NOMO-1 treated with dmso at 0.1 percent for 144 hours (cell line): ENCODE measurements at regions not wholly inside any gene's neighbourhood (a gene's known extent, or its start where the extent isn't known, plus 50 kb on each side); places are given as distances from the start of the nearest gene placed in this dataset.
A peak's percentile ranks its signal among the peaks of the same experiment; 100 is the strongest.

Experiments used
- DNase-seq: peaks from one replicate; lab custom pipeline; 2025; ENCODE audit not compliant: unreplicated experiment; lab: John Stamatoyannopoulos, UW

DNA sequence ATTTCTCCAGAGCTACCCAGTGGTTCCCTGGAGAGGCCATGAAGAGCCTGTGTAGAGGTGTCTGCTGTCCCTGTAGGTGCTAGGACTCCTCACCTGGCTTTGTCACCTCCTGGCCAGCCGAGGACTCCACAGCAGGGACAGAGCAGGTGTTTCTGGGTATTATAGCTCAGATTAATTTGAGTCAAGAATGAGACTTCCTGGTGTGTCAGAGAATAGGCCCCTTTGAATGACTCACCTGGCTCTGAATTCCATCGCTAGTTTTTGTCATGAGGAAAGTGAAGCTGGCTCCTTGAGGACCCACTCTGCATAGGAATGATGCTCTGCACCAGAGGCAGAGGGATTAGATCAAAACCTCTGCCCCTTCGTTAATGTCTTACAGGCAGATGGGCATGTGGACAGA lies 167.5 kb upstream of the TOPAZ1 start:
- no peak for DNase-seq

DNA sequence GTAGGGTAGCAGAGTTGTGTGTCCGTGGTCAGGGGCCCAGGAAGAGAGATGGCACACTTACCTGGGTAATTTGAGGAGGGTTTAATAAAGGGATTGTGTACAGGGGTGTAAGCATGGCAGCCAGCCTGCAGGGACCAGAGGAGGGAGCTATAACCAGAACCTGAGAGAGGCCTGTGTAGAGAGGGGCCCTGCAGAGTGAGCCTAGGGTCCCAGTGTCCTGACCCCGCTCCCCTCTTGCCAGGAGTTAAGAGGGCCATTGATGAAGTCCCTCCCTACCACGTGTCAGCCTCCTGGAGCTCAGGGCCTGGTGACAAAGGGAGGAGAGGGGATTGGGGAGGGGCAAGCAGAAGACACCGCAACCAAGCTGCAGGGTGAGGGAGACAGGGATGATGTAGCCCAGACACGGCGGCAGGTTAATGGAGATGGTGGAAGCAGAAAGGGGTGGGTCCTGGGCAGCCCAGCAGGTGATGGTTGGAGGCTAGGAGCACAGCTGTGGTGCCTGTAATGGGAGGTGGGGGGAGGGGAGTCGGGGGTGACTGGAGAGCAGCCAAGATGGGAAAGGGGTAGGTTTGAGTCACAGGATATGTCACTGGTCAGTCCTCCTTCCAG lies 165.4 kb upstream of the TOPAZ1 start:
- DNase-seq = no peak

DNA sequence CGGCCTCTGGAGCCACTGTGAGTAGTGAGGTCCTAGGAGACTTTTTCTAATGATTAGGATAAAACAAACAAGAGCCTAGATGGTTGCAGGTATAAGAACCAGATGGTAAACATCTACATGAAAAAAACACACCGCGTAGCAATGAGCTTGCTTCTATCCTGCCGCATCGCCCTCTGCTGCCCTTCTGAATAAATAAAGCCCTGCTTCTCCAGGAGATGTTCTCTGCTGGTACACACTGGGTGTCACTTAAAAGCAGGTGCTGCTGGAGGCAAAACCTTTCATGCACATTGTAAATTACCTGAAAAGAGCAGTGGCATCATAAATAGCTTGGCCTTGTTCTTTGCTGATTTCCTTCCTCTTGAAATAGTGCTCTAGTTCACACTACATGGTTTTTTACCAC lies 164.4 kb upstream of the TOPAZ1 start:
- DNase-seq = no peak

DNA sequence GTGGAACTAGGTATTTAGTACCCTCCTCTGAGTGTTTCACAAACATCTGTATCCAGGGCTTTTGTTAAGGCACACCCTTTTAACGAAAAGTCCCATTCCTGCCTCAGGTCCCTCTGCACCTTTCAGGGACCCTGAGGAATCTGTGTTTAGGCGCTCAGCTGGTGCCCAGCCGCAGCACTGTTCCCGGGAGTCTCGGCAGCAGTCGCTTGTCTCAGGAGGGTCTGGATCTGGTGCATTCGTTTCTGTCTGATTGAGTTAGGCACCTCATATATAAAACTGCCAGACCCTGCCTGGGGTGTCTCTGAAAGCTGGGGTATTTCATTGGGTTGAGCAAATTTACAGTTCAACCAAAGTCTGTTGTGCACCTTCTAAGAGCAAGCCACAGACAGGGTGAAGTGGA lies 162.8 kb upstream of the TOPAZ1 start:
- DNase-seq = no peak

DNA sequence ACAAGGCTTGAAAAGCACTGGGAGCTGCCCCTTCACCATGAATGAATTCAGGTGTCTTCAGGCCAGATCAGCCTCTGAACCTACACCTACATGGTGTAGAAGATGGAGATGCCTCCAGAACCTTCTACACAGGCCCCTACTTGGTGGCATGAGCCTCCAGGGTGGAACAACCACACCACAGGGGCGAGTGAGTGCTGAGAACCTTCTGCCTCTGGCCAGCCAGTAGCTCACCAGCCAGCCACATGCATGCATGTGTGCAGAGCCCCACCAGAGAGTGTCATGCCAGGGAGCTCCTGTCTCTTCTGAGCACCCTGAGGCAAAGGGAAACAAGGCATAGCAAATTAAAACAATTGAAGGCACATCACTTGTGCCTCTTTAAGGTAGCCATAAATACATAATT lies 161.8 kb upstream of the TOPAZ1 start:
- DNase-seq = no peak

DNA sequence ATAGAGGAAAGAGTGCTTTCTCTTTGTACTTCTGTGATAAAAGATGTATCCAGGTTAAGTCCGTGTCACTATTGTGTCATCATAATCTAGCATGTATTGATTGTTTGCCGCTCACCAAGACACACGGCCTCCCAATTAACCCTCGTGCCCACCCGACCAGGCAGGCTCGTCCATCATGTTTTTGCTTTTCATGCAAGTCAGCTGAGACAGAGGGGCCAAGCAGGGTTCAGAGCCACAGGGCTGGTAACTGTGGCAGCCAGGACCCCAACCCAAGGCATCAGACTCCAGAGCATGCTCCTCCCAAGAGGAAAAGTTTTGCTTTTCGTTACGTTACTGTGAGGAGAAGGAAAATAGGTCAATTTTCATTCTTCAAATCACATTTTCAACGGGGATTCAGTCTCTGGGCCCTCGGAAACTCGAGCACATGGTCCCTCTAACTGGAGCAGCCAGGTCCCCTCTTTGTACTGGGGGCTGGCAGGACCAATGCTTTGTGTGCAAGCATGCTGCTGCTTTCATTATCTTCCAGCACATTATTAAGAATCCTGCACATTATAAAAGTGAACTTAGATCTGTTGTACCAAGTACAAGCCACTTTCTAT lies 161.1 kb upstream of the TOPAZ1 start:
- DNase-seq = no peak

DNA sequence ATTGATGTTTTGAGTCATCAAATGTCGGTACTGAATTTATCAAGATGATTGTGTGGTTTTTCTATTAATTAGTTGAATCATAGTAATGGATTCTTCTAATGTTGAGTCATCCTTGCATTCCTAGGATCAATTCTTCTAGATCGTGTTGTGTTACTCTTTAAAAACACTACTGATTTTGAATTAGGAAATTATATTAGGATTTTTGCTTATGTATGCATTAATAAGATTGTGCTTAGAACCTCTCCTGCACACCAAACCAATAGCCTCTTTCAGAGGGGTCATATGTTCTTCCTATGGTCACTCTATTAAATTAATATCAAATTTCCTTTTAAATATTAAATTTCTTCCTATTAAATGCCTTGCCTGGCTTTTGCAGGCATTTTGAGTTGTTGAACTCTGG lies 151.7 kb upstream of the TOPAZ1 start:
- no peak for DNase-seq

DNA sequence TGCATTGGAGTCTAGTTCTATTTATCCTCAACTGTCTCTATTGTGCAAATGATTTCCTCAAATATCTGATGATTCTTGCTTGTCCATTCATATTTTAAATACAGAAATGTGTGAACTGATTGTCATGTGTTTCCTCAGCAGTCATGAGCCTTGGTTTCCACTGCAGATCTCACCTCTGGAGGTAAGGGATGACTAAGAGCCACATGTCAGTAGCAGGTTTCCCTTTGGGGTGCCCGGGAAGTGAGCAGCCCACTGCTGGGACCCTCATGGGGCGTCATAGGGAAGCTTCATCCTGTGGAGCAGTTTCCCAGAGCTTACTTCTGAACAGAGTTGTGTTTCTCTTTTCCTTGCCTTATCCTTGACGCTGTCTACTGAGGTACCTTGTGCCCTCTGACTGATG lies 149.2 kb upstream of the TOPAZ1 start:
- no peak for DNase-seq

DNA sequence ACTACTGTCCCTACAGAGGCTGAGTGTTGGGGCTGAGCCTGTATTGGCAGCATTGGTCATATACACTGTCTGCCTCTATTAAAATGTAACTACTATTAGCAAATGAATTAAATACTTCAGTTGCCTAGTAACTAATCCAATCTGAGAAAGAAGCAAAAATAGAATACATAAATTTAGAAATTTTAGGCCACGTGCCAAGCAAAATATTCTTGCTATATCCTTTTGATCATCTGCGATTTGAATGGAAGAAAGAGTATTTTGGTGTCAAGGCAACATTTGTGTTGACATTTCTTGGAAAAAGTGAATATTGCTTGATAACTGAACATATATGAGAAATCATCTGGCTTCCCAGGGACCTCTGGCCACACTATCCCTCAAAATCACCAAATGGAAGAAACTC lies 148.2 kb upstream of the TOPAZ1 start:
- DNase-seq = no peak

DNA sequence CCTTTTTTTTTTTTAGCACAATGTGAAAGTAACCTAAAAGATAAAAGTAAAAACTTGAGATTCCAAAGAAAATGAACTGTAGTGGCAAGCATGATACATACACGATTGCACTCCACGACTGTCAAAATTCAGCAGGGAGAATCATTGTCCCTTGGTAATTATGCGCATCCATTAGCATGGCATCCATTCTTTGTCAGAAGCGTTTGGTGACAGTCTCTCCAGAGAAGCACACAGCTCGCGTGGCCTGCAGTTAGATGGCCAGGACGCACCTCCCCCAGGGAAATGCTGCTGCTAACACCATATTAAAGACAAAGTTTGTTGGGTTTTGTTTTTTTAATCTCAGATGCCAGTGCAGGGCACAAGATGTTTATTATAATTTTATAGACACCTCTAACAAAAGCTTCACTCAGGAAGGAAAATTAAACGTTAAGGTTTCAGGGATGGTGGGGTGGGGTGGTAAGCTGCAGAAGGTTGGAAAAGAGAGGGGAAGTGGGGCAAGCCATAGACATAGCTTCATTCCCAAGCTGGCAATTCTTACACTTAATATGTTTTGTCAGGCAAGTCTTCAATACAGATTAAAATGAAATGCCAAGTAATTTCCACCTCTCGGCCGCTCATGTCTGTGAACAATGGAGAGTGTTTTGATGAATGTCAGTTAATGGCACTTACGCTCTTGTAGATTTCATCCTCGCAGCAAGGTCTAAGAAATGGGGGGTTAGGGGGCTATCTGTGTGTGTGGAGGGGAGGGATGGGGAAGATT lies 142.8 kb upstream of the TOPAZ1 start:
- DNase-seq = no peak

DNA sequence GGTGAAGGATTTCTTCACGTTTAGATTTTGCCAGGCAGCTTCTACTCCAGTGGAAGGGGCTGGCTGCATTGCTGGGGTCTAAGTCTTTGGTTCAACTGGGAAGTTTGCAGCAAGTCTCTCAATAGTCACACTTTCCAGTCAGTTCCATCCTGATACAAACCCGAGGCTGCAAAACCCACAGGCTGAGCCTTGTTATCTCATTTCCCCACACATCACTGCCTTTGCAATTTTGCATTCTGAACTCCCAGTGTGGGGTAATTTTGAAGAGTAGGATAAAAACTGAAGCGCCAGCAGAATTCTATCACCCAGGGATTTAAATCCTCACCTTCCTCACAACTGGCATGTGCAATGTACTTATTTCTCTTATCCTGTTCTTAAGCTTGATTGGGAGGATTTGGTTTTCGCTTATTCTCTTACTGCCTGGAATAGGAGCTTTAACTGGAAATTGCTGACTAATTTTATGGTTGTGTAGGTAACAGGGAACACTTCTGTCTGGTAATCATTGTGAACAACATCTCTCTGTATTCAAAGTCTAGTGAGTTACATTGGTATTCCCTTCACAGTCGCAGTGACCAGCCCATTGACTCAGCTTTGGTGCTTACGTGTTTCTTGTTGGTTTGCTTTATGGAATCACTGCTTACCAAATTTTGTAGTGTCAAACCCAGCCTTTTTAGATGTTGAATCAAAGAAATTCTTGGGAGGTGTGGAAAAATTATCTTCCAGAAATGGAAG lies 142.0 kb upstream of the TOPAZ1 start:
- no peak for DNase-seq

DNA sequence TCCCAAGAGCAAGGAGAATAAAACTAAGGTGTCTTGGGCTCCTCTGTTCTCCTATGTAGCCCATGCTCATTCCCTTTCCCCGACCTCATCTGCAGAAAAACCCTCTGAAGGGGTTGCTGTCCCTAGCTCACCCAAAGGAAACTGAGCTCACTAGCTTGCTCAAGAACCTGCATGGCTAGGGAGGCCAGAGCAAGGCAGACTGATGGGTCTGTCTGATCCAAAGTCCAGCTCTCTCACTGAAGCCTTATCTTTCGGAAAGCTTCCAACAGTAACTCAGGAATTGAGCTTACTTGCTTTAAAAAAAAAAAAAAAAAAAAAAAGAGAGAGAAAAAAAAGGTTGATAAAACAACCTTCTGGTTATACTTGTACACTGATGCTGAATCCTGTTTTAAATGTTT lies 141.4 kb upstream of the TOPAZ1 start:
- DNase-seq = no peak

DNA sequence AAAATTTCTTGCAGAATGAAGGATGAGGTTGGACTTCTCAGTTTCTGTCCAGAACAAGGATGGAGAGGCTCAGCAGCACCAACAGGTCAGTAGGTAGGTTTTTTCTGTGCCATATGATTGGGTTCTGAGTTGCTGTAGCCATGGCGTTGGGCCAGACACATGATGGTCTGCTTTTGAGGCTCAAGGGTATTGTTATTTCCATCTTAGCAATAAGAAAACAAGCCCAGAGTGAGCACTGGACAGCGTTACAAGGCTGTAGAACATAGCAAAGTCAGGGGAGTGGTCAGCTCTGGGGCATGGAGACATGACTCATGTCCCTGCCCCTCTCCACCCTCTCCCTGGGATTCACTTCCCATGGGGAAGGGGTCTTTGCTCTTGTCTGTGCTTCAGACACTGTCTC lies 137.6 kb upstream of the TOPAZ1 start:
- no peak for DNase-seq

DNA sequence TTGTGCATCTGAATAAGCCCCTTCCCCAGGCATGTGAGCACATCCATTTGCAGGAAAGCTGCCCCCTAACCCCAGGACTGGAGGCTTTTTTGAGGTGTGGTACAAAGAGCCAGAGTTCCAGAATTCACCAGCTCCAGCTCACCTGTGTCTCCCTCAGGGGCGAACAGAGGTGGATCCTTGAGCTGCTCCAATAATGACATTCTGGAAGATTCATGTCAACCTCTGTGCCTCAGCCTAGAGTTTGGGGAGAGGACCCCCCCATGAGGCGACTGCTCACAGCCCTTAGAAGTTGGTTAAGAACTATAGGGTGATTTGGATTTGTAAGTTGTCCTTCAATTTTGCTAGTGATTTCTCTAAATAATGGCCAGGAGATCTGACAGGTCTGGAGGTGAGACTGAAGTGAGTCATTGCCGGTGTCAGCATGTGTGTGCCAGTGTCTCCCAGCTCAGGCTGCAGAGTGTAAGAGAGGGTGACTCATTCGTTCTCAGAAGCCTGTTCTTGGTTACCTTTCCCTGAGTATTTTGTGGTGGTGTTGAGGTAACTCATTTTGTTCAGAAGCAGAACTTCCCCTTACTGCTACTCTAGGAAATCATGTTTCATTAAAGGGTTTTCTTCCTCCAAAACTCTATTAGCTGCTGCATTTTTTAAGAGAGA lies 136.9 kb upstream of the TOPAZ1 start:
- DNase-seq = peak; percentile 23

DNA sequence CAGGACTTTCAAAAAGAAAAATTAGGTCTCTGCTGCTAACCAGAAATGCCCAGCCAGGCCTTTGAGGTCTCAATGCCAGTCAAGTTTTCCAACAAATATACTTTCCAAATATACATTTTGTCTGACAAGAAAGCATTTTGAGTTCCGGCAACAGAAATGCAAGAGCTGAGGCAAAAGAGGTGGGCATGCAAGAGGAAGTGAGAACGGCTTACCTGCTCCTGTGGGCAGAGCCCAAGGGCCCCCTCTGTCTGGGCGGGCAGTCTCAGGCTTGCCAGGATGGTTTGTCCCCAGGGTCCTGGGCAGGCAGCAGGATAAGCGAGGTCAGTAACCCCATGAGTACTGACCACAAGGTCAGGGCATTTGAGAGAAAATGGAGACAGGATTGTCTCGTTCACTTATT lies 136.1 kb upstream of the TOPAZ1 start:
- DNase-seq = no peak

DNA sequence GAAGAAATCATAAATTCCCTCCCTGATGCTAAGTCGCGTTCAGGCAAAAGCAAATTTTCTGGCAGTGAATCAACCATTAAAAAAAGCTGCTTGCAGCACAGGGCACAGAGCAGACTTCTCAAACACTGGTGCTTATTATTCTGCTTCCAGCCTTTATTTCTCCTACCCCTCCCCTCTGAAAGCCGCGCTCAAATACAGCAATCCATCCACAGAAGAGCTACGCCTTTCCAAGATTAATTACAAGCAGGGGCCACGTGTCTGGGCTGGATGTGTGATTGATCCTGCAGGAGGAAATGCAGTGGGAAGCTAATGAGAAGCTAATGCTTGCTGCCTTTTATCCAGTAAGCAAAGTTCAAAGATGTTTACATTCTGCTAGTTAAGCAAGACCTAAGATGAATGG lies 134.9 kb upstream of the TOPAZ1 start:
- no peak for DNase-seq

DNA sequence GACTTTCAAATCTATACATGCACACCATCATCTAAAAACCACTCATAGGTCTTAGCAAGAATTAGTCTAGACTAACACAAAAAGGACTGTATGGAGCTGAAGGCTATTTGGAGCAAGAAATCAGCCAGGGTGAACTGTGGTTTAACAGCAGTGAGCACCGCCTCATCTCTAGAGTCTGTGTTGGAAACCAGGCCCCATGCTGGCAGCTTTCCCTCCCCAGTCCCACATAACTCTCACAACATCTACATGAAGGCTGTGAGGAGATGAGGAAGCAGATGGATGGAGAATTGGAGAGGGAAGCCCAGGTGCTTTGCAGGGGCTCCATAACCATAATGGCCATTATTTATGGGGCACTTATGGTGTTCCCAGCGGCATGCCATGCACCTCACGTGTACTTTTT lies 133.2 kb upstream of the TOPAZ1 start:
- DNase-seq = no peak

DNA sequence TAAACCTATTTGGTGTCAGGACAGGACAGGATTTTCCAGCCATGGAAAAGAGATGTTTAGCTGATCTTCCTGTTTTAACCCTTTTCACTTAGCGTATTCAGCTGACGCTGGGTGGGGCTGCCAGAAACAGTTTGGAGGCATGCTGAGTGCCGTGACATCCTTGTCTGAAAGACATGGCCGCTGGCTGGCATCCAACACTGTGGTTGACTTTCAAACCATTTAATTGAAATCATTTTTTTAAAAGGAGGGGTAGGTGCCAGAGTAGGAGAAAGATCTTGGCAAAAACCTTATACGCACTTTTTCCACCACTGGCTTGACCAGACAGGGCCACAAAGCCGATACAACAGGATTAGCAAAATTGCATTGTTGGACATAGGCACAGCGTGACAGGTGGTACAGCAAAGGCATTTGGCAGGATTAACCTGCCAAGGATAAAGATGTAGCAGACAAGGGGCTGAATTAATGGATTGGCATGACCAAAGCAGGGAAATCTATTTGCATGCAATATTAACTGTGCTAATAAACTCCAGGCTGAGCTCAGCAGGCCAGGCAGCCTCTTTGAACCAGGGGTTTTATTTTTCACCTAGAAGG lies 131.8 kb upstream of the TOPAZ1 start:
- DNase-seq = no peak

DNA sequence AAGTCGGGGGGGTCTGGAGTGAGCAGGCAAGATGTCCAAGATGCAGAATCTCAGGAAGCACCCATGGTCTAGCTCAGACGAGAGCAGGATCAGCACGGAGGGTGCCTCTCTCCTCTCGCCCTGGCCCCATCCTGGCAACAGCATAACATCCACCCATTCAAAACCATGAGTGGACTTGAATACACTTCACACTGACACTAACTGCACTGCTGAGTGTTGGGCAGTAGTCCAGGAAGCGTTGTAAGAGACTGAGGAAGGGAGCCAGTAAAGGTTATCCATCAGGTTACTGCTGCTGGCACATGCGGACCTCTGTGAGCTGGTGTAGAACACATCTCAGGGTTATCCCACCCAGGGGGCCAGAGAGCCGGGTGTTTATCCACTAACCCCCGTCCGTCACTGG lies 131.0 kb upstream of the TOPAZ1 start:
- DNase-seq = no peak

DNA sequence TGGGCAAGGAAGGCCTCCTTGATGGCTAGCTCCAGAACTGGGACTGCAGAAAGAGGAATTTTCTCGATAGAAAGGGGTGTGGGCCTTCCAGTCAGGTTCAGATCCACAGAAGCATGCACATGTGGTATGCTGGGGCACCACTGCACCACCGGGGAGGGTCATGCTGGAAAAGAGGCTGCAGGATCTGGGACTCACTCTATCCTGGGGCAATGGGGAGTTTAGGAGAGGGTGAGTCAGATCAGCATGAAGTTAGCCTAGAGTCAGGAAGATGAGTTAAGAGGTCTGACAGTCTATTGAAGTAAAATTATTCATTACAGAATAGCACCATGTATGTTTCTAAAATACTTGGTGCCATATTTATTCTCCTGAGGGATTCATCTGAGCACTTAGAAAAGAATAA lies 130.2 kb upstream of the TOPAZ1 start:
- DNase-seq = no peak

DNA sequence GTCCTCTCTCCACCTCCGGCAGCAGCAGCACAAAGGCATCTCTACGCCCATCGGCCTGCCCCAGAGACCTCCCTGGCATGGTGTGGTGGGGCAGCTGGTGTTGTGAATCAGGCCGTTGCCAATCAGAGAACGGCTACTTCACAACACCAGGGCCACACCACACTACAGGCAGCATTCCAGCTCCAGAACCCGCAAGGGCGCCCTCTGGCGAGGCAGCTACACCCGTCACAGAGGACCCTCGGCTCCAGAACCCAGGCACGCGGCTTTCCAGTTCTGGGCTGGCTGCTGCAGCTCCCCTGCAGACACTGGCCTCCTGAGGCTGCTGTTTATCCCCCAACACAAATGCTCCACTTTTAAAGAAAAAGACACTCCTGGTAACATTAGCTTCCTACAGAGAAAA lies 127.5 kb upstream of the TOPAZ1 start:
- DNase-seq = peak; percentile 8
